ENCODE measurements at regions not wholly inside any gene's neighbourhood (a gene's known extent, or its start where the extent isn't known, plus 50 kb on each side); places are given as distances from the start of the nearest gene placed in this dataset.
"Not testable (repeated sequence)": the region's sequence is repeated elsewhere in the genome, so short reads cannot be mapped to it uniquely, and the experiment has no call there.

DNA sequence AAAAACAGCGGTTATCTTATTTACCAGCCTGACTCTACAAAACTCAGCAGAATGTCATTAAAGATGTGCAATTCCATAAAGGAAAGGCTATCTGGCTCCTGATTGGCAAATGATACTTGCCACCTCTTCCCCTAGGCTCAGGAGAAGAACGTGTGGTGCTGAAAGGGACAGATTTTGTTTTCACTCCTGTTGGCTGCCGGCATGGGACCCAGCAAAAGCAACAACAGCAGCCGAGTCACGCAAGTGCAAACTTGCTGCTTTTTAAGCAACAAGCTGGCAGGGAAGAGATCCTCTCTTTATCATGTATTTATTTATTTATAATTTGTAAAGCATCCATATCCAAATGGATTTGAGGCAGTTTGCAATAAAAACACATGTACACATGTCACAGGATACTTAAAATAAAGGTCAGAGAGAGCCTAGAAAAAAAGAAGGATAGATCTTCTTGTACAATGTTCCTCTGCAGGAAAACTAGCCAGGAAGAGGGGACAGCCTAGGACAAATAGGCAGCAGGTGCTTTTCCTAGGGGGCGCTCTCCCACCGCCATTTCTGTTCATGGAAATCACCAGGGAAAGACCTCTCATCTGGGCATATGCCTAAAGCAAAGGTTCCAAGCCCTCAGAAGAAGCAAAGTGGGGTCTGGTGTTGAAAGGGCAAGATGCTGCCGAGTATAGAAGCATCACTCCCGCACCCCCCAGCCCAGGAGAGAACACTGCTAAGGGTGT lies 799.3 kb downstream of the BCL11A start:
- DNase-seq (ENCODE audit: low read depth in 2 of 3, low spot score in 1 of 3) = no peak

DNA sequence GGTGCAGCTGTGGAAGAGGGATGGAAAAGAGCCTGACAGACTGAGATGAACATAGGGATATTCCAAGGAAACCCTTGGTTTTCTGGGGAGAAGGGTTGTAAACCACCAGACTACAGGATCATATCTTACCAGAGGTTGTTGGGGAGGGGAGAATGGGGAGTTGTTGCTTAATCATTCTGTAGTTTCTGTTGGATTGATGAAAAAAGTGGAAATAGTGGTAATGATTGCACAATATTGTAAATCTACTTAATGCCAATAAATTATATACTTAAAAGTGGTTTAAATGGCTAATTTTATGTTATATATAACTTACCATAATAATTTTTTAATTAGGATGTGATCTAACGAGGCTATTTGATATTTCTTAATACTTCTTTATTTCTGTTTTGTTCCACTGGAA lies 800.9 kb downstream of the BCL11A start:
- DNase-seq (ENCODE audit: low read depth in 2 of 3, low spot score in 1 of 3) = no peak

DNA sequence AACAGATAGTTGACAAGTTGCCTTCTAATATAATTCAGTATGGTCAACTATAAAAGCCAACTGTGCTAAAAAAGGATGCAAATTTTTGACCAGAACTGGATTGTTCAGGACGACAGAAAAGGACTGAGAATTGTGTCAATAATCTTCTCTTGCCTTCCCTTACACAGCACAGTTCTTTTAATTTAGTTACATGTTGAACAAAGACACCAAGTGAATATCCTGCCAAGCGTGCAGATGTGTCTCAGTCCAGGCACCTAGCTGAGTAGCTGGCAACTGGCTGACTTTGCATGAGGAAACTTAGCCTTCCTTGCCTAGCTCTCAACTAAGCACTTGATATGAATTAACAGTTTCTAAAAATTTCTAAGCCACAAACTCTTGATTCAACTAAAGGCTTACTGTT lies 801.4 kb downstream of the BCL11A start:
- no peak for DNase-seq (ENCODE audit: low read depth in 2 of 3, low spot score in 1 of 3)

DNA sequence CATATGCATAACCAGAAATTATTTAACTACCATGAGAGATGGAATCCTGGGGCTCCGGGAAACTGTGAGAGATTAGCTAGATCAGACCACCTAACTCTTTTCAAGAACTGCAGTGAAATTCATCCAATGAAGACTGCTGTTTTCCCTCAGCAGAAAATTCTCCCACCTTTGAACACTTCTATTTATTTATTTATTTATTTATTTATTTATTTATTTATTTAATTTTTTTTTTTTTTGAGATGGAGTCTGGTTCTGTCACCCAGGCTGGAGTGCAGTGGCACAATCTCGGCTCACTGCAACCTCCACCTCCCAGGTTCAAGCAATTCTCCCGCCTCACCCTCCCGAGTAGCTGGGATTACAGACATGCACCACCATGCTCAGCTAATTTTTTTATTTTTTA lies 802.2 kb downstream of the BCL11A start:
- DNase-seq (ENCODE audit: low read depth in 2 of 3, low spot score in 1 of 3) = not testable (repeated sequence)

DNA sequence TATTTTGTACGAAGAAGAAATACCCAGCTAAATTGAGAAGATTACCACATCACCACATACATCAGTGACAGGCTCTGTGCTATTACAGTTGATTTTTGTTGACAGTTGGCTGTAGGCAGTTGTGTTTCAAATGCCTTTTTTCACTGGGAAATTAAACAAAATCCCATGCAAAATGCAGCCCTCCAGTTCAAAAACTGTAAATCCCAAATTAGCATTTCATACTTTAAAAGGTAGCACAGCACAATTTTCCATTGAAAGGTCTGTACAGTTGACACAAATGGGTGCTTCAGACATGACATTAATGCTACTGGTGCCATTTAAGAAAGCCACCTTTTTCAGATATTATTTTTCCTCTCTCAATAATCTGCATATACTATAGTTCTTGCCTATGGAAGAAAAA lies 807.2 kb downstream of the BCL11A start:
- DNase-seq (ENCODE audit: low read depth in 2 of 3, low spot score in 1 of 3) = no peak

DNA sequence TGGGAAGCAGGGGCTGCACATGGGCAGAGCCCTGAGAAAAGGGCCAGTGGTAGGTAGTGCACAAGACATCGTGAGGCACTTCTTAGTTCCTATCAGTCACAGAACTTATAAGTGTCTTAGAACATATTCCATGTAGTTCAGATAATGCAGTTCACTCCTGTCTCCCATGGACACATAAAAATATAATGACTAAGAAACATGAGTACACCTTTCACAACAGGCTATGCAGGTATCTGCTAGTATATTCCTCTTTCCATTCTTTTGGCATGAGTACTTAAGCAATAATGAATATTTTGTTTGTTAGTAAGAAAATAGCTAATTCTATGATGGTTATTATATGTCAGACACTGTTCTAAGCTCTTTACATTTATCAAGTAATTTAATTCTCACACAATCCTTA lies 808.4 kb downstream of the BCL11A start:
- no peak for DNase-seq (ENCODE audit: low read depth in 2 of 3, low spot score in 1 of 3)

DNA sequence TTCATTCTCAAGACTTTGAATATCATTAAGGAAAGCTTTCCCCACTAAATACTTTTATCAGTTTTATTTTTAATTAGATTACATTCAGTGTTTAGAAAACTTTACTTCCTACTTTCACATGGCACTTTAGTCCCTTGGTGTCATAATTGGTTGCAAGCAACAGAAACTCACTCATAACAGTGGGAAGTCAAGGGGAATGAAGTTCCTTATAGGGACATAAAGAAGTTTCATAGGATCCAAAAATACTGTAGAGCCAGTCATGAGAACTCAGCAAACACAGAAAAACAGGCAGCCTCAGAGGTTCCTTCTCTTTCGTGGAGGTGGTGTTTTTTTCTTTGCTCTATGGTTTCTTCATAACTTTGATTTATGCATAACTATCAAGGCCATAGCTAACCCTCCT lies 809.0 kb downstream of the BCL11A start:
- DNase-seq (ENCODE audit: low read depth in 2 of 3, low spot score in 1 of 3) = no peak

DNA sequence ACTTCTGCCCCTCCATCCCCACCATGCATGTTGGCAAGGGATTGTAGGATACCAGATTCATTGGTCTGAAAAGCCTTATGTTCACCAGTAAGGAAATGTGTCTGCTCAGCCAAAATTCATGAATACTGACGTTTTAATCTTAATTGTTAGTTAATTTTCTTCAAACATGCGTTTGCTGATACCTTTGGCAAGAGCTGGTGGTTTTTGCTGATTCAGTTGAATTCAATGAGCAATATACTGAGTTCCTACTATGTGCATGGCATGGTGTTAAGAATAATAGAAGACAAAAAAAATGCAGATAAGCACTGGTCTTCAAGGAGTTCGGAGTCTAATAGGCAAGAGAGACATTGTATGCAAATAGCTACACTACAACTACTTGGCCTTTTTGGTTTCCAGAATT lies 811.6 kb downstream of the BCL11A start:
- DNase-seq (ENCODE audit: low read depth in 2 of 3, low spot score in 1 of 3) = no peak

DNA sequence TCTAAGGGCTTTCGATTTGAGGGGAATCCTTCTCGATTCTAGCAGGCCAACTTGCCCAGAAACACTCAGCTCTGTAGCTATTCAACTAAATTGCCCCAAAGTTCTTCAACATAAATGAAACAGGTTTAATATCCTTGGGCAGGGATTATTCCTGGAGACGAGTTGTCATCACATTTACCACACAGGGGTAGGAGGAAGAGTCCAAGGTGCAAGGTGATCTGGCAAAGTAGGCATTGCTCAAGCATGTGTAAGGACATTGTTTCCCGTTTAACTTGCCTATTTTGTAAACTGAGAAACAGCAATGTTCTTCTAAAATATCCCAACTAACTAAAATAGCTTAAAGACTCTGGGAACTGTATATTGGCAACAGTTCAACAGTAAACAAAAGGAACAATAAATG lies 814.3 kb downstream of the BCL11A start:
- no peak for DNase-seq (ENCODE audit: low read depth in 2 of 3, low spot score in 1 of 3)

DNA sequence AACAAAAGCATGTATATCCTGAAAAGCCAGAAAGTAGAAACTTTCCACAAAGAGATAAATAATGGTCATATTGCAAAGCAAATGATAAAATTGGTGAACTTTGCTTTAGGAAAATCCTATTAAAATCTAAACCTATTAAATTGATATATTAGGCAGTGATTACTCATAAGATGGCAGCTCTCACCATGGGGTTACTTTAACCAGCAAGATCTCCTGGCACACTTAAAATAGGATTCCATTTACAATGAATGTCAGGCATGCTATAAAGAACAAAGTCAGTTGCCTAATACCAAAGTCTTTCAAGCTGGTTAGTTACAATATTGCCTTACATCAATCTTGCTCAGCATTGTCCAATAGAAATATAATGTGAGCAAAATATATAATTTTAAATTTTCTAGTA lies 816.2 kb downstream of the BCL11A start:
- no peak for DNase-seq (ENCODE audit: low read depth in 2 of 3, low spot score in 1 of 3)

DNA sequence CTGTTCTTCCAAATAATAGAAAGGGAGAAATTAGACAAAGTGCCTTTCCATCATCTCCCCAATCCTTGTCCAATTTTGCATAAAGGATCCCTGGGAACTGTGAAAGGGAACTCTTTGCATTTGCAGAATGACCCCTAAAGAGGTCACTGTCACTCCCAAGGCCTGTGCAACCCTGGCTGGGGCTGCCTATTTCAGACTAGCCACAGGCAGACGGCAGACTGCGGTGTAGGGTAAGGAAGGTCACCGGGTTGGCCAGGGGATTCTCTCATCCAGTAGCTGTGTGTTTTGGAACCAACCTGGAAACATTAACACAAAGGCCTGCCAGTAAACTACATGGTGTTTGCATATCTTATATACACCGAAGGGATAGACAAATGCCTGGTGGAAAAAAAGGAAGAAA lies 818.7 kb downstream of the BCL11A start:
- DNase-seq (ENCODE audit: low read depth in 2 of 3, low spot score in 1 of 3) = no peak

DNA sequence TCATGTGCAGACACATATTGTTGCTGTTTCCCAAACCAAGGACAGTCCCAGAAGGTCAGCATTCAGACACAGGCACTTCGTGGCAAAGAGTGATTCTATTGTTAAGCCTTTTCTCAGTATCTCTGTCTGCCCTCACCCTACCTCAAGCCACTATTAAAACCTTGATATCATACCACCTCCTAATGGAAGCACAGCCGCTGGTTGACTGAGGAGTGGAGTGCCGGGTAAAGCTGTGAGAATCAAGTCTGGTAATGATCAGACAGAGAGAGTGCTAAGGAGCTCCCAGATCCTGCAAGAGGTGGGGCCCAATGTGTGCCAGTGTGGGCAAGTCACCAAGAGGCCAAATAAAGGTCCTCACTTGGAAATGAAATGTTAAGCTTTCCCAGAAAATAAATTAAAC lies 819.5 kb downstream of the BCL11A start:
- DNase-seq (ENCODE audit: low read depth in 2 of 3, low spot score in 1 of 3) = no peak

DNA sequence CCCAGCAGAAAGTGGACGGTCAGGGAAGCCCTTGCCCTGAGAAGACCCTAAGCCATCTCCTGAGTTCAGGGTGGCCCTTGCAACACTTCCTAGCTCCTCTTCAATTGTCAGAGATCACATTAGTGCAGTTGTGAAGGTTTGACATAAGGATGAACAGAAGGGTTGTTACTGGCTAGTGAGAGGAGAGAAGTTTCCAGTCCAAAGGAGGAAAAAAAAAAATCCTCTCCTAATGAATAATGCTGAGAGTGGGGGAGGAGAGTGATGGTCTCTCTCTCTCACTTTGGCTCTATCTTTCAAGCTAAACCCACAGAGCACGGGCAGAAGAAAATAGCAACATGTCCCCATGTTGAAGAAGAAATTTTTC lies 819.9 kb downstream of the BCL11A start:
- no peak for DNase-seq (ENCODE audit: low read depth in 2 of 3, low spot score in 1 of 3)

DNA sequence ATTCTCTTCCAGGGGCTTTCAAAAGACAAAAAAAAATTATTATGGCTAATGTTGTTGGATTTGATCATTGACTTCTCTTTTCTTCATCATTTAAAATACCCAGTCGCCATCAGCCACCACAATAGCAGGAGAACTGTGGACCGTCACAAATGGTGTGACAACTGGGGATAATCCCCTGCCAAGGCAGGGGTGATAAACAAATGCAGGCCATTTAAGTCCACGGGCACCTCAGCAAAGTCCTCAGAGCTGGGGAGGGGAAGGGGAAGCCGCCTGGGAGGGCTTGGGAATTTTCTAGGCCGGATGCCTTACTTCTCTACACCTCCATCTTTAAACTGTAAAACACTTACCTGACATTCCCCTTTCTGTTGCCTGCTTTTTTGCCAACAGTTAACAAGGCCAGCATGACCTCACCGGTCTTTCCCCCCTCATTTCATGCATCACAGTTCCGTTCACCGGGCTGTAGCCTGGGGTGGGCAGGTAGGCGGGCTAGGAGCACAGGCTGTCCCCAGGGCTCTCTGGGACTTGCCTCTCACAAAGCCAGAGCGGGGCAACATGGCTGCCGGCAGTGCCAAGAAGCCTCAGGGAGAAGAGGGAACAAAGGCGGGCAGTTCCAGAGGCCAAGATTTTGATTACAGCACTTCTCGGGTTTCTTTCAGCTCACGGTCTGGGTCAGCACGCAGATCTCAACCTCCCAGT lies 820.4 kb downstream of the BCL11A start:
- no peak for DNase-seq (ENCODE audit: low read depth in 2 of 3, low spot score in 1 of 3)

DNA sequence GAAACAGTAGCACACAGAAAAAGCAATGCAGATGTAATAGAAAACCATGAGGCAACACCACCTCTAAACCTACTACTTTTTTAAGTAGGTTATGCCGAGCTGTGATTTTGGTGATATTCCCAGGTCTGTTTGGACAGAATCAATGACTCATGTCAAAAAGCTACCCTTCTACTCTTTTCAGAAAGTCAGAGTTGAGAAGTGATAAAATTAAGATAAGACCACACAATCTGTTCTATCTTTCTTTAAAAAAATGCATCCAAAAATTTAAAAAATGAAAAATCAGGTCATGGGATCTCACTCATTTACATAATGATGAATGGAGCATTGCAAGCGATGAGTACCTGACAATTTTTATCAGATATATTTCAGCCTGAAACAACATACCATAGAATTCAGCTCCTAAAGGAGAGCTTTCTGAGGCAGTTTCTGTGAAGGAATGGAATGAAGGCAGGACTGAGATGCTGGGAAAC lies 826.3 kb downstream of the BCL11A start:
- no peak for DNase-seq (ENCODE audit: low read depth in 2 of 3, low spot score in 1 of 3)

DNA sequence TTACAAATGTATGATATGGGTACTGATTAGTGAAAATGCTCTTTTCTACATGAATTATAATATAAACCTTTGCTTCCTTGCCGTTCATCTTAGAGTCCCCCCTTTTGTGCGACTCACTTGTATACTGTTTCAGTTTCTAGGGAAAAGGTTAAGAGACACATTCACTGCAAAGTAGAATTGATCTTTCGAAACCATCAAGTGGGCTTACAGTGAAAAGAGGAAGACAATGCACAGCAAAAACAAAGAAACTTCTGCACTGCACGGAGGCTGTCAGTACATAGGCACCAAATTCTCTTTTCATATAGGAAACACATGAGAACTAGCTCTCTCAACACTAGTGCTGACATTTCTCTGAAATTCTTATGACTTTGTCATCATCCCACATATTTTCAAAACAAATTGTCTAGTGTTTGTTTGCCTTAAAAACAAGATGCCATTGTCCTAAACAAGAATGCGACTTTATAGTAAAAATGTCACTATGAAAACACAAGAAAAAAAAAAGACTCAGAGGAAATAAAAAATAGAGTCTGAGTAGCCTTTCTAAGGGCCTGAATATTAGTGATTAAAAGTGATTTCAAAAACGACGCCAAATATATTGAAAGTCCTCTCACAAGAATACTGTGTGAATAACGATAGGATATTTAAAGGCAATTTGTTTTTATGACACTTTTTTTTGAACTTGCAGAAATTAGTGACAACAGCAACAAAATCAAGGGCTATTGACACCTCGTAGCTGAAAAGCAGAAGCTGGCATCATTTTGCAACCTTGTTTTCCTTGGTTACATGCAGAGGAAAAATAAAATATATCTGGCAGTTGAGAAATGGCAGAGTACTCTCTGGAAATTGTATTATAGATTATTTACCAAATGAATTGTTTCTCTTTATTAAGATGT lies 827.0 kb downstream of the BCL11A start:
- DNase-seq (ENCODE audit: low read depth in 2 of 3, low spot score in 1 of 3) = no peak

DNA sequence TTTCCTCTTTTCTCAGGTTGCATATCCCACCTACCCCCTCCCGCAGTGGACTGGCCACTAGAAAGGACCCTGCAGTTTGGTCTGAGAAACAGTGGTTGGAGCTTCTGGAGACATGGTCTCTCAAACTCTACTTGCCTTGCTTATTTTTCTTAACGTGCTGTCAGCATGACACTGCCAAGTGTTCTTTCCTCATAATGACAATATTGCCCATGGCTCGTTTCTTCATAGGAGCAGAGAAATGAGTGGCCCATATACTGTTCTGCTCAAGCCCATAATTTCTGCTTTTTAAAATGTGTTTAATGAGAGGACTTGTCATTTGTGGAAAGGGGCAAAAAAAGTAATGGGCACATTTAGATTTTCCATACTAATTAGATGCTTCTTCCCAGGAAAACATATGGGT lies 828.7 kb downstream of the BCL11A start:
- DNase-seq (ENCODE audit: low read depth in 2 of 3, low spot score in 1 of 3) = no peak

DNA sequence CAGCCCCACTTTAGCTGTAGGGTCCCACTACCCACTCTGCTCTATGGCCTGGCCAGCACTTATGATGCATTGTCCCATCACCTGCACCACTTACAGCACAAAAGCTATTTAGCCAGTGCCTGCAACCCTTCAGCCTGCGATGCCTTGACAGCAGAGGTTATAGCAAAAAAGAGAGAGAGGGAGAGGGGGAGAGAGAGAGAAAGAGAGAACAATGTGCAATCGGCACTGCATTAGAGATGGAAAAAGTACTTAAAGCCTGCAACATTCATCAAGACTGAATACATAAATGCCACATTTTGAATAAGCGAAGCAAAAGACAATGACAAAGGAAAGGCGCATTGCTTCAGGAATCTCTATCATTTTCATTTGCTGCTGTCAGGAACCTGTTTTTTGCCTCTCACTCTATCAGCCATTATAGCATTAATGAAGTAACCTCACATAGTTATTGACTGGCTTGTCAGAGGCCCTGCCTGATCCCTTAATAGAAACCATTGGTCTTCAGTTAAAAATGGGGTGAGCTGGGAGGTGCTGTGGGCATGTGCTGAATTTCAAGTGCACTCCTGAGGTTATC lies 833.1 kb downstream of the BCL11A start:
- DNase-seq (ENCODE audit: low read depth in 2 of 3, low spot score in 1 of 3) = no peak

DNA sequence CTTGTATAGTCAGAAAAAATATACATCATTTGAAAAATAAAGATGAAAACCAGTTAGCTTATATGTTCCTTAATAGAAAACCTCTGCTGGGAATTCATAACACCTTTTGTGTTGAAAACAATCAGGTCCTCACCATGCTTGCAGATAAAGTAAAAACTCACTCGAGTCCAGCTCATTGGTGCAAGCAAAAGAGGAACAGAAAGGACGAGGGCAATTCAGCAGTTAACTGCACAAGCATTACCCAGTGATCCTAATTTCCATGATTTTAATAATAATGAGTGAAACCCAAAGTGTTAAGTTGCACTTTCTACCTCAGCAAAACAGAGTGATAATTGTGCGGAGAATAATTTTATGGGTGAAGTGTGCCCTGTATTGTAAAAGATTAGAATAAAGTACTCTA lies 839.9 kb downstream of the BCL11A start:
- DNase-seq (ENCODE audit: low read depth in 2 of 3, low spot score in 1 of 3) = no peak

DNA sequence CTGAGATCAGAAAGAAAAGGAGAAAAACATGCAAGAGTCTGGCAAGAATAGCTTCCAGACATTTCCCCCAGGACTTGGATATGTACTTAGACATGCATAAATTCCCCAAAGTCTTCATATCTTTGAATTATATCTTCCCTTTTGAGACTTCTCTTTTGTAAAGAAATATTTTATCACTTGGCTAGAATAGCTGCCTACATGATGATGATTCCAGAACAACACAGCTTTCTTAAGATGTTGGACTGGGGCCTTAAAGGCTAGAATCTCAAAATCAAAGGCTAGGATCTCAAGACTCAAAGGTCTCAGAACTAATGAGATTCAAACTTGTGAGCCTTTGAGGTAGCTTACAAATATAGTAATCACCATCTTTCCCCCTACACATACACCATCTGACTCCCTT lies 842.3 kb downstream of the BCL11A start:
- DNase-seq (ENCODE audit: low read depth in 2 of 3, low spot score in 1 of 3) = no peak

DNA sequence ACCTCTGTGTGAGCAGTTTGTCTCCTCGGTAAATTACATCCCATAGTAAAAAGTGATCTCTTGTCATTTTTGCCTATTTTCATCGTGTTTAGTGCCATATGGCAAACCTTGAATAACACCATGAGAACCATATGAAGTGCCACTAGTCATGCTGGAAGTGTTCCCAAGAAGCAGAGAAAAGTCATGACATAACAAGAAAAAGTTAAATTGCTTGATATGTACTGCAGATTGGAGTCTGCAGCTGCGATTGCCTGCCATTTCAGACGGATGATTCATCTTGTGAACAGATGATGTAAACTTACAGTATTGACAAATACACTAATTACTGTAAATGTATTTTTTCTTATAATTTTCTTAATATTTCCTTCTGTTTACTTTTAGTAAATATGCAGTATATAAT lies 846.7 kb downstream of the BCL11A start:
- DNase-seq (ENCODE audit: low read depth in 2 of 3, low spot score in 1 of 3) = no peak

DNA sequence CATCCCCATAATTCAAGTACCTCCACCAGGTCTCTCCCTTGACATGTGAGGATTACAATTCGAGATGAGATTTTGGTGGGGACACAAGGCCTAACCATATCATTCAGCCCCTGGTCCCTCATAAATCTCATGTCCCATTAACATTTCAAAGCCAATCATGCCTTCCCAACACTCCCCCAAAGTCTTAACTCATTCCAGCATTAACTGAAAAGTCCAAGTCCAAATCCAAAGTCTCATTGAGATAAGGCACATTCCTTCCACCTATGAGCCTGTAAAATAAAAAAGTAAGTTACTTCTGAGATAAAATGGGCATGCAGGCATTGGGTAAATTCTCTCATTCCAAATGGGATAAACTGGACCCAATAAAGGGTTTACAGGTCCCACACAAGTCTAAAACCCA lies 849.7 kb downstream of the BCL11A start:
- no peak for DNase-seq (ENCODE audit: low read depth in 2 of 3, low spot score in 1 of 3)
